ENCODE measurements at regions not wholly inside any gene's neighbourhood (a gene's known extent, or its start where the extent isn't known, plus 50 kb on each side); places are given as distances from the start of the nearest gene placed in this dataset.

GRCh38 chr21:19712441-19712840, 1285.8 kb upstream of the NCAM2 start:
- no peak for DNase-seq

- DNase-seq: no peak
These were observed 1284.9 kb upstream of the NCAM2 start for GRCh38 chr21:19713313-19713712.

- DNase-seq: no peak
These were observed 1274.1 kb upstream of the NCAM2 start for GRCh38 chr21:19724081-19724480.

GRCh38 chr21:19731251-19731650, 1267.0 kb upstream of the NCAM2 start:
- no peak for DNase-seq

GRCh38 chr21:19759836-19760235, 1238.4 kb upstream of the NCAM2 start:
- DNase-seq: no peak

GRCh38 chr21:19767546-19767945, 1230.7 kb upstream of the NCAM2 start:
- DNase-seq: no peak

- DNase-seq: no peak
These were observed 1226.3 kb upstream of the NCAM2 start for GRCh38 chr21:19771881-19772280.

GRCh38 chr21:19776076-19776475, 1222.1 kb upstream of the NCAM2 start:
- DNase-seq: no peak

- no peak for DNase-seq
These were observed 1216.1 kb upstream of the NCAM2 start for GRCh38 chr21:19781881-19782652.

- DNase-seq: no peak
These were observed 1212.3 kb upstream of the NCAM2 start for GRCh38 chr21:19785941-19786340.

- no peak for DNase-seq
These were observed 1206.2 kb upstream of the NCAM2 start for GRCh38 chr21:19792004-19792403.

- DNase-seq: no peak
These were observed 1191.0 kb upstream of the NCAM2 start for GRCh38 chr21:19807201-19807600.

- DNase-seq: no peak
These were observed 1187.4 kb upstream of the NCAM2 start for GRCh38 chr21:19810779-19811178.

- DNase-seq: no peak
These were observed 1167.8 kb upstream of the NCAM2 start for GRCh38 chr21:19830446-19830845.

GRCh38 chr21:19832551-19832950, 1165.7 kb upstream of the NCAM2 start:
- DNase-seq: no peak

GRCh38 chr21:19833082-19833481, 1165.1 kb upstream of the NCAM2 start:
- no peak for DNase-seq

GRCh38 chr21:19842601-19843000, 1155.6 kb upstream of the NCAM2 start:
- no peak for DNase-seq

- DNase-seq: no peak
These were observed 1153.9 kb upstream of the NCAM2 start for GRCh38 chr21:19844334-19844733.

- no peak for DNase-seq
These were observed 1148.1 kb upstream of the NCAM2 start for GRCh38 chr21:19850157-19850556.

GRCh38 chr21:19853061-19853460, 1145.1 kb upstream of the NCAM2 start:
- no peak for DNase-seq

- DNase-seq: no peak
These were observed 1144.3 kb upstream of the NCAM2 start for GRCh38 chr21:19853709-19854575.

GRCh38 chr21:19855522-19855921, 1142.7 kb upstream of the NCAM2 start:
- DNase-seq: no peak

GRCh38 chr21:19864476-19864875, 1133.7 kb upstream of the NCAM2 start:
- DNase-seq: no peak

GRCh38 chr21:19870682-19871081, 1127.5 kb upstream of the NCAM2 start:
- no peak for DNase-seq

Data from DMS 273 treated with DMSO at 0.1 percent for 48 hours (cell line).